OCI-LY3 (cell line): ENCODE measurements at regions not wholly inside any gene's neighbourhood (a gene's known extent, or its start where the extent isn't known, plus 50 kb on each side); places are given as distances from the start of the nearest gene placed in this dataset.

Source experiments
- H2AFZ ChIP-seq: fragments of 200-600, 300-600 bp; shearing (Covaris generic); 2 replicates; pipeline ENCODE4 v1.6.0; 2014; ENCODE audit warnings: antibody characterized with exemption, low read depth, low read length
- H3K27ac ChIP-seq: fragments of 200-600, 300-600 bp; sonication (generic); 2 replicates; pipeline ENCODE4 v1.5.1; 2014; ENCODE audit warnings: mild to moderate bottlenecking, low read length, moderate library complexity, mixed read lengths
- H3K27me3 ChIP-seq: fragments of 200-600, 300-600 bp; sonication (generic); 2 replicates; pipeline ENCODE4 v1.6.1; 2014; ENCODE audit warnings: low read depth, low read length, mixed read lengths
- H3K36me3 ChIP-seq: fragments of 200-600, 300-600 bp; sonication (generic); replicated peaks from 2 replicates; pipeline ENCODE3; 2014; ENCODE audit warnings: low read depth, low read length, mixed read lengths
- H3K4me1 ChIP-seq: fragments of 300-600, 200-600 bp; sonication (generic); 2 replicates; pipeline ENCODE4 v1.6.1; 2014; ENCODE audit warnings: low read length, mixed read lengths
- H3K4me2 ChIP-seq: fragments of 200-600, 300-600 bp; sonication (generic); 2 replicates; pipeline ENCODE4 v1.6.1; 2014; ENCODE audit warnings: low read length, mixed read lengths
- H3K4me3 ChIP-seq: fragments of 300-600, 200-600 bp; sonication (generic); 2 replicates; pipeline ENCODE4 v1.5.1; 2014; ENCODE audit warnings: antibody characterized with exemption, mild to moderate bottlenecking, low read length, moderate library complexity
- H3K79me2 ChIP-seq: fragments of 300-600, 200-600 bp; shearing (Covaris generic); 2 replicates; pipeline ENCODE4 v1.6.1; 2014; ENCODE audit warnings: mild to moderate bottlenecking, low read length, mixed read lengths
- H3K9ac ChIP-seq: fragments of 300-600, 200-600 bp; shearing (Covaris generic); 2 replicates; pipeline ENCODE4 v1.6.0; 2014; ENCODE audit warnings: mild to moderate bottlenecking, low read length, moderate library complexity
- H3K9me3 ChIP-seq: fragments of 200-600, 300-600 bp; shearing (Covaris generic); 2 replicates; pipeline ENCODE4 v1.6.1; 2014; ENCODE audit warnings: low read length, mixed read lengths; ENCODE audit not compliant: insufficient read depth
- H4K20me1 ChIP-seq: fragments of 200-600, 300-600 bp; sonication (generic); 2 replicates; pipeline ENCODE4 v1.6.1; 2016; ENCODE audit warnings: low read length, mixed read lengths; ENCODE audit not compliant: insufficient read depth
- CTCF ChIP-seq: fragments of 200-600, 300-600 bp; sonication (generic); IDR thresholded peaks from 2 replicates; pipeline ENCODE4 v1.5.1; 2014; ENCODE audit warnings: antibody characterized with exemption, low read length, low read depth
- EZH2phosphoT487 ChIP-seq: fragments of 200-600 bp; shearing (Covaris generic); IDR thresholded peaks from 2 replicates; pipeline ENCODE4 v1.6.1; 2018; ENCODE audit warnings: antibody characterized with exemption, mixed run types, low read depth

- Histone ChIP-seq H3K9me3 (no peaks in the 10 kb centered on the region), H3K27ac (no peak overlapping the region), H3K4me1 (peaks cover 3% of the 10 kb centered on the region; the same call in 1 of the 2 replicates), H3K4me3 (no peak overlapping the region), H3K36me3 (no peaks in the 10 kb centered on the region), H3K79me2 (no peaks in the 10 kb centered on the region), H4K20me1 (no peaks in the 10 kb centered on the region), H3K27me3 (no peaks in the 10 kb centered on the region), H3K4me2 (no peak overlapping the region), H3K9ac (no peak overlapping the region), H2AFZ (no peak overlapping the region)
- no peak for TF ChIP-seq CTCF
- TF ChIP-seq EZH2phosphoT487: no peak
Measured at GRCh38 chr6:168967281-168967925, 286.2 kb downstream of the THBS2 start.

- Histone ChIP-seq H3K4me2 (no peak overlapping the region), H3K27ac (no peak overlapping the region), H2AFZ (no peak overlapping the region), H3K27me3 (no peaks in the 10 kb centered on the region), H3K9me3 (no peaks in the 10 kb centered on the region), H3K36me3 (no peaks in the 10 kb centered on the region), H4K20me1 (no peaks in the 10 kb centered on the region), H3K79me2 (no peaks in the 10 kb centered on the region), H3K4me1 (peaks cover 3% of the 10 kb centered on the region; the same call in 1 of the 2 replicates), H3K9ac (no peak overlapping the region), H3K4me3 (no peak overlapping the region)
- no peak for TF ChIP-seq EZH2phosphoT487
- no peak for TF ChIP-seq CTCF
Measured at GRCh38 chr6:168964138-168964835, 289.4 kb downstream of the THBS2 start.

GRCh38 chr6:168962886-168963285 lies 290.8 kb downstream of the THBS2 start:
- Histone ChIP-seq H3K9ac (no peak overlapping the region), H4K20me1 (no peaks in the 10 kb centered on the region), H3K36me3 (no peaks in the 10 kb centered on the region), H3K4me2 (no peak overlapping the region), H3K4me3 (no peak overlapping the region), H3K9me3 (no peaks in the 10 kb centered on the region), H3K27me3 (no peaks in the 10 kb centered on the region), H3K4me1 (no peaks in the 10 kb centered on the region), H3K79me2 (no peaks in the 10 kb centered on the region), H3K27ac (no peak overlapping the region), H2AFZ (no peak overlapping the region)
- TF ChIP-seq CTCF (no peak), EZH2phosphoT487 (no peak)

- H3K79me2 ChIP-seq: no peaks in the 10 kb centered on the region
- H3K27ac ChIP-seq: no peak overlapping the region
- H4K20me1 ChIP-seq: no peaks in the 10 kb centered on the region
- H3K36me3 ChIP-seq: no peaks in the 10 kb centered on the region
- H3K4me2 ChIP-seq: no peak overlapping the region
- no peak overlapping the region for H3K4me3 ChIP-seq
- H3K4me1 ChIP-seq: peaks cover 3% of the 10 kb centered on the region; the same call in 1 of the 2 replicates
- H3K27me3 ChIP-seq: no peaks in the 10 kb centered on the region
- TF ChIP-seq CTCF (no peak), EZH2phosphoT487 (no peak)
- H3K9me3 ChIP-seq: no peaks in the 10 kb centered on the region
- H2AFZ ChIP-seq: no peak overlapping the region
- H3K9ac ChIP-seq: no peak overlapping the region
Measured at GRCh38 chr6:168961264-168961656, 292.4 kb downstream of the THBS2 start.
